ENCODE measurements at regions not wholly inside any gene's neighbourhood (a gene's known extent, or its start where the extent isn't known, plus 50 kb on each side); places are given as distances from the start of the nearest gene placed in this dataset.

GRCh38 chr6:6483733-6484132 is 104.8 kb upstream of the LY86 start:
- TF ChIP-seq CTCF (IDR thresholded peaks at IDR 0.05; ENCODE audit: low read depth, low read length) (no peak), EZH2phosphoT487 (IDR thresholded peaks at IDR 0.05; ENCODE audit: low read depth) (no peak)
